Erythroblast (primary cell): ENCODE measurements at regions not wholly inside any gene's neighbourhood (a gene's known extent, or its start where the extent isn't known, plus 50 kb on each side); places are given as distances from the start of the nearest gene placed in this dataset.

ENCODE experiments used
- GATA1 ChIP-seq: IDR thresholded peaks from 2 replicates; pipeline ENCODE4 v1.6.1; 2011; ENCODE audit warnings: low read depth, mild to moderate bottlenecking, control low read depth, low read length, moderate library complexity
- POLR2A ChIP-seq: IDR thresholded peaks from 2 replicates; pipeline ENCODE4 v1.6.1; 2011; ENCODE audit warnings: mild to moderate bottlenecking, low read length

- TF ChIP-seq GATA1 (no peak), POLR2A (no peak)
Observed at GRCh38 chr2:180450841-180451240, 443.7 kb upstream of the CWC22 start.
